ENCODE measurements at regions not wholly inside any gene's neighbourhood (a gene's known extent, or its start where the extent isn't known, plus 50 kb on each side); places are given as distances from the start of the nearest gene placed in this dataset.
A peak's percentile ranks its signal among the peaks of the same experiment; 100 is the strongest.
"Not testable (repeated sequence)": the region's sequence is repeated elsewhere in the genome, so short reads cannot be mapped to it uniquely, and the experiment has no call there.

GRCh38 chr22:26806445-26807175 is 149.2 kb downstream of the MIAT start:
- no peak for DNase-seq

DNA sequence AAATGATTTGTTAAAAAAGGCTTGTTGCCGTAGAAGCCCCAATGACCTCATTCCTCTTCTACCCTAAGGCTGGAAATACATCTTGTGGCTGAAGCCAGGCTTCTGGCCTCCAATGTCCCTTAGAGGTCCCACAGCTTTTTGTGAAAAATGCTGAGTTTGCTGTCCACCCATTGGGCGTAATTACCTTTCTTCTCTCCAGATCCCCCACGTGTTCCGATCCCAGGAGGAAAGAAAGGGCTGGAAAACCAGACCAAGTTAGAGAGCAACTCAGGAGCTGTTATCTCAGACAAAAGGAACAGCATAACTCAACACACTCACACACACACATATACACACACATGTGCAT is 154.2 kb downstream of the MIAT start:
- DNase-seq, result no peak

DNA sequence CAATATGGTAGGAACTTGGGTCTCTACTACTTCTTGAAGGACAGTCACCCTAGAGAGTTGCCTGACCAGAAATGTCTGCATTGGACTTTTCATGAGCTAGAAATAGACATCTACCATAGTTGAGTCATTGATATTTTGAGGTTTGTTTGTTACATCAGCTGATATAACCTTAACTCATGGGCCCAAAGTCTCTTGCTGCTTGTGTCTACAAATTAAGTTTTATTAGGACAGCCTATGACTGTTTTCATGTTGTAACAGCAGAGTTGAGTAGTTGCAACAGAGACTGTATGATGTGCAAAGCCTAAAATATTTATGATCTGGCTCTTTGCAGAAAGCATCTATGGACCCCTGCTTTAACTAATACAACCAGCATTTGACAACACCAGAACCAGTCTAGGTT is 155.3 kb downstream of the MIAT start:
- no peak for DNase-seq

GRCh38 chr22:26816726-26817125 is 159.3 kb downstream of the MIAT start:
- no peak for DNase-seq

DNA sequence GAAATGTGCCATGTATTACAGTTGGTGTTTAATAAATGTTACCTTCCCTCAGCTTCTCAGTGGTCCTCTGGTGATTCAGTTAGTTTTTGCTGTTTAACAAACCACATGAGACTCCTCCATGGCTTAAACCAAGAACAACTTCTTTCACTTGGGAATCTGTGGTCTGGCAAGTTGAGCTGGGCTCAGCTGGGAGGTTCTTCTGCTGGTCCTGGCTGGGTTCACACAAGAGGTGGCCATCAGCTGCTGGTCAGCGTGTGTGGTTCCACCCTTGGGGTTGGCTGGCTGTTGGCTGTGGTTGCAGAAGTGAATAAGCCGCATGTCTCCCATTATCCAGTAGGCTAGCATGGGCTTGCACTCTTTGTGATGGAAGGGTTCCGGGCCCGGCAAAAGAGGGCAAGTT is 160.5 kb downstream of the MIAT start:
- DNase-seq, result no peak

DNA sequence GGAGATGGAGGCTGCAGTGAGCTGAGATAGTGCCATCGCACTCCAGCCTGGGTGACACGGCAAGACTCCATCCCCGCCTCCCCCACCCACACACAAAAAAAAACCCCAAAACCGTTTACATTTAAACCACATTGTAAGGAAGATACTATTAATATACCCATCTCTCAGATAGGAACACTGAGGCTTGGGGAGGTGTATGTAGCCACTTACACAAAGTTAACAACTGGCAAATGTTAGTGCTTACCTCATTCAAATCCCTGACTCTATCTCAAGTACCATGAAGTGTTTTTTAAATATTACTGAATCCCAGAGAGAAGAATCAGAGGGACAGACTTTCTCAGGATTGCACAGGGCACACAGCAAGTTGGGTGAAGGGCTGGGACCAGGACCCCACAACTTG is 164.5 kb downstream of the MIAT start:
- DNase-seq, result no peak

- no peak for DNase-seq
Observed at GRCh38 chr22:26822313-26822712, 164.9 kb downstream of the MIAT start.

GRCh38 chr22:26823966-26824365 is 166.6 kb downstream of the MIAT start:
- DNase-seq, result no peak

DNA sequence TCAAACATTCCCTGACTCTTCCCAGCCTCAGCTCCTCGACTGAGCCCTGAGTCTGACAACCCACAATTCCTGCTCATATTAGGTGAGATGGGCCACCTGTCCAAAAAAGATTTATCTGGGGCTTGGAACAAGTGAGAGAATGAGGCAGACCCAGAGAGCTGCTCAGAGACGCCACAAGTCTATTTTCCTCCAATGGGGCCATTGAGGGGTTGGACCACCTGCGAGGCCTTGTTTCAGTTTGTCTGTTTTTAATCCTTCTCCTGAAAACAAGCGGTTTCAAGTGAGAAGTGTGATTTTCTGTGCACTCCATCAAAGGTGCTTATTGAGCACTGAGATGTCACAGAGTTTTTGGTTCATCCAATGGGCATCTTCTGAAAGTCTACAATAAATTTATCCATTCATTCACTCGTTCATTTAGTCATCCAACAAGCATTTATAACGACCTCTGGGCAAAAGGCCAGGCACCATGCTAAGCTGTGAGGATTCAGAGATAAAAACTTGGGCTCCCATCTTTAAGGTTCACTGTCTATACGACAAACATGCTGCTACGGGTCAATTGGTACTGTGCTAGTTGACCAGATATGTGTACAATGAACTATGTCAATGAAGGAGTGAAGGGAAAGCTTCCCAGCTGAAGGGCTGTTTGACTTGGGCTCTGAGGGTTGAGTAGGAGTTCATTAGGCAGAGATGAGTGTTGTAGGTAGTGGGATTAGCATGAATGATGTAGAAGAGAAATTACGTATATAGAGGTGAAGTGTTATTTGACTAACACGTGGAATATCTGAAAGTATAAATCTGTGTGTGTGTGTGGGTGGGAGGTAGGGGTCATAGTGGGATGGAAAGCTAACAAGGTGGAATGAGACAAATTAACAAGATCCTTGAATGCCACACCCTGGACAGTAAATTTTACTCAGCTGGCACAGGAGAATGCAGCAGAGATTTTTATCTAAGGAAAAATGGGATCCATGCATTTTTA is 168.9 kb downstream of the MIAT start:
- no peak for DNase-seq

DNA sequence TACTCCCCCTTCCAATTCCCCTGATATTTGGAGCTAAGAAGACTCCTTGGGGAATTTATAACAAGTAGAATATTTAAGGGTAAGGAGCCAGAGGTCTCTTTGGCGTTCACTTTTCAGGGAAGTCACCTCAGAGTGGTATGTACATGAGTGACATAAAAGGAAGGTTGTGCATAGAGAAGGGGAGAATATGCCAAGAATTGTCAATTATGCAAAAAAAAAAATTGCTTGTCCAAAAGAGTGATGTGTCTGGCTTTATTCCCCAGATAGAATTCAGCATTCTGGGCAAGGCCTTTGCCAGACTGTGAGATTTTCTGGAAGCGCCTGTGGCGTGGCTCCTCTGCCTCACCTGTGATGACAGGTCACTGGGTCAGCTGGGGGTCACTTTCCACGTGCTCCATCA is 170.2 kb downstream of the MIAT start:
- no peak for DNase-seq

DNA sequence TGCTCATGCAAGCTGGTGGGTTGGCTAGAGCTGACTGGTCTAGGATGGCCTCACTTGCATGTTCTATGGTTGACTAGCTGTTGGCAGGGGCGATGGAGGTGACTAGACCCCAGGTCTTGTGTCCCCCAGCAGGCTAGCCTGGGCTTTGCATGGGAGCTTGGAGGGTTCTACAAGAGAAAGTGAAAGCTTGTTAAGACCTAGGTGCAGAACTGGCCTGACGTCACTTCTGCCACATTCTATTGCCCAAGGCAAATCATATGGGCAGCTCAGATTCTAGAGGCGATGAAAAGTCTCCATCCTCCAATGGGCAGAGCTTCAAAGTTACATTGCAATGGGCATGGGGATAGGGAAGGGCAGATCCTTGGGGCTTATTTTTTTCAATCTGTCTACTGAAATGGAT is 170.9 kb downstream of the MIAT start:
- no peak for DNase-seq

DNA sequence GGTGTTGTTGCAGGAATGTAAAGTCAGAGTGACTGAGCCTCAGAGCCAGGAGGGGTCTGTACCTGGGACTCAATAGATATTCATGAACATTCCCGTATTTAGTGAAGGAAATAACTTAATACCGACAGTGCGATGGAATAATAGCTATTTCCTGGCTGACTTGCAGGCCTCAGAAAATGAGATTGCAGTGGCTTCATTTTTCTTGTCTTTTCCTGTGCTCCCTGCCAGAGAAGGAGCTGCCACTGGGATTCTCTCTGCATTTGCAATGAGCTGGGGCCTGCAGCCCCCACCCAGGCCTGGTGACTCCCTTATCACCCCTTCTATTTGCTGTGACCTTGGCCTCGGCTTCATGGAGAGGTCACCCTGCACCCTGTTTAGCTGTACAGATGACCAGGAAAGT is 173.4 kb downstream of the MIAT start:
- DNase-seq, result no peak

GRCh38 chr22:26835023-26835422 is 177.6 kb downstream of the MIAT start:
- no peak for DNase-seq

- peak; percentile 78 for DNase-seq
Observed at GRCh38 chr22:26835929-26836528, 178.6 kb downstream of the MIAT start.

DNA sequence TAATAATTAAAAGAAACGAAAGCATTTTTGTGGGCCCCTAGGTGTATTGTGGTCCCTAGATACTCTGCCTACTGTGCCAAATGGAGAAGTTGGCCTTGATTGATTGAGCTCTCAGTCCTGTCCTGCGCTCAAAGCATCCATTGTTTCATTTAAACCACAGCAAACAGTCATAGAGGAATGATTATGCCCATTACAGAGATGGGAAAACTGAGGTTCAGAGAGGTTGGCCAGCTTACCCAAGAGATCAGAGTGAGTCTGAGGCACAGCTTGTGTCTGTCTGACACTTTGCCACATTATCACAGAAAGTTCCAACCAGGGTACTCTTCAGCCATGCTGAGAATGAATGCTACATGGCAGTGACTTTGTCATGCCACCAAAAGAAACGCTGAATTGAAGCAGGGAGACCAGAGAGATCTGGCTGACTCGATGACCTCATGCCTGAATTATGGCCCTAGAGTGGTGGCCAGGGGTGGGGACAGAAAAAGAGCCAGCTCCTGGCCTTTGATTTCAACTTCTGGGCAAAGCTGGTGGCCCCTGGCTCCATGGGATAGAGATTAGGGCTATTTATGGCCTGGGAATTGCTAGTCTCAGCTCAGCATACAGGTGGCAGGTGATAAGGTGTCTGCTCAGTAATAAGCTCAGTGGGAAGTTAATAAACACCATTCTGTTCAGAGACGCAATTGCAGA is 180.5 kb downstream of the MIAT start:
- no peak for DNase-seq

GRCh38 chr22:26838471-26838825 is 181.1 kb downstream of the MIAT start:
- DNase-seq, result no peak

DNA sequence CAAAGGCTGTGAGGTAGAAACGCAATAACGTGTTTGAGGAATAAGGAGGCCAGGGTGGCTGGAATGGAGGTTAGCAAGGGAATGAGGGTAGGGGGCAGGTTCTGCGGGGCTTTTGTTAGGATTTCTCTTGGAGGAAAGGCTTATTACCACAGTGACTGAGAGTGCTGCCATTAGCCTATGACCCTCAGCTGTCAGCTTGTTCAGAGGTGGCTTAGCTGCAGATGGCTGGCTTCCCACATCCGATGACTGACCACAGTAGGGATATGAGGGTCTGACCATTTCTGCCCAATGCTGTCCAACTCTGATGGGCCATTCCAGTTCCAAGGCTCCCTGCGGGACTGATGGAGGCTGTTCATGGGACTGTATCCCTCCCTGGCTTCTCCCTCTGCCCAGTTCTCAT is 181.8 kb downstream of the MIAT start:
- no peak for DNase-seq

DNA sequence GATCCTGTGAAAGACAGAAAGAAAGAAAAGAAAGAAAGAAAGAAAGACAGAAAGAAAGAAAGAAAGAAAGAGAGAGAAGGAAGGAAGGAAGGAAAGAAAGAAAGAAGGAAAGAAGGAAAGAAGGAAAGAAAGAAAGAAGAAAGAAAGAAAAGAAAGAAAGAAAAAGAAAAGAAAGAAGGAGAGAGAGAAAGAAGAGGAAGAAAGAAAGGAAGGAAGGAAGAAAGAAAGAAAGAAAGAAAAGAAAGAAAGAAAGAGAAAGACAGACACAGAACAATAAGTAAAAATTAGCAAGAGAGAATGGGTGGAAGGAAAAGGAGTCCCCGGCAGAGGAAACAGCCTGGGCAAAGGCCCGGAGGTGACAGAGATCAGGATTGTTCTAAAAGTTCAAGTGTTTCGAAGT is 183.4 kb downstream of the MIAT start:
- not testable (repeated sequence) for DNase-seq

DNA sequence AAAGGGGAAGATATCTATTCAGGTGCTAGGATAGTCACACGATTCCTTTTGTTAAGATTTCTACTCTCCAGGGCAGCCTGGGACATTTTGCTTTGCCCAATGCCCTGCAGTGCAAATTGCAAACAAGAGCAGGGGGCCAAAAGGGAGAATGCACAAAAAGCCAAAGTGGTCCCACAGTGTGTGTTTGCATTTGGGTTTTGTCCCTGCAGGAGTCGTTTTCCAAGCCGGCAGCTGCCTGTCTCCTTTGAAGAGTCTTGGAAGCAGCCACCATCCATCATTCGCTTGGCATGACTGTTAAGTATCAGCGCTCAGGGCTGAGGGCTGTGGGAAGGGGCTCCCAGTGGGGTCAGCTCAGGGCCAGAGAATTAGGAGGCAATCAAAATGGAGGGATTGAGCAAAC is 184.7 kb downstream of the MIAT start:
- no peak for DNase-seq

DNA sequence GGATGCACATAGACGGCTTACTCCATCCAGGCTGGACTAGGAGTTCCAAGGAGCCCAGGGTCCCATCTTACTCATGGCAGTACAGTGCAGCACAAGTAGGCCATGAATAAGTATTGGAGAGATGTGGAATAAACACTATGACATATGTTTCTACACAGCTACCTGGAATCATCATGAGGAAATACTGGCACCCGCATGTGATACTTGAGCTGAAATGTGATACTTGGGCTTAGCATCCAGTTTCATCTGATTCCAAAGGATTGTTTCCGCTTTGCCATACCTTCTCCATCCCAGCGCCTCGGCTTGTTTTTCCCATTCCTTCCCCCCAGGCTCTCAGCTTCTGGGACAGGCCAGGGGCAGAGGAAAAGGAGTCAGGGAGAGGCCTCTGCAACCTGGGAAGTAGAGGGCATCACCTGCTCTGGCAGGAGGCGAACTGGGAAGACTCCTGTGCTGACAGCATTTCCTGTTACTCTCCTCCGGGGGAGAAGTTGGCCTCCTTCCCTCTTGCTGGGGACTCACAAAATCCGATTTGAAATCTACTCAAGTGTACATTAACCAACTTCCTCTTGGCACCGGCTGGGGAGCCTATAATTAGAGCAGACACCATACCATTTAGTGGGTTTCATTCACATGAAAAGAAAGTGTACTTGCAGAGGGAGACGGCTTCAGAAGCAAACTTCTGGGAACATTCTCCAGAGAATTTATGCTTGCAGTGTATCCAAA is 187.8 kb downstream of the MIAT start:
- DNase-seq, result no peak

DNA sequence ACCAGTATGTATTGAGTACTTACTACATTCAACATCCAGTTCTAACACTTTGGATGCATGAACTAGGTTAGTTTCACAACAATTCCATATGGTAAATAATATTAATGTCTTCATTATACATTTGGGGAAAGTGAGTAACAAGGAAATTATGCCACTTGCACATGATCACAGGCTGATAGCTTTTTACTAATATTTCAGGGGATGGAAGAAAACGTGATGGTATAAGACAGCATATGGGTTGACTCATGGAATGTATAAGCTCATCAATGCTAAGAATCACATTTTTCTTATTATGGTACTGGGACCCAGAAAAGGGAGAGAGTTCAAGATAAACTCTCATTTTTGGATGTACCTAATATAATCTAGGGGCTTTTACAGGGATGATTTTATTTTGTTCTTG is 188.7 kb downstream of the MIAT start:
- DNase-seq, result no peak

GRCh38 chr22:26846645-26847044 is 189.3 kb downstream of the MIAT start:
- no peak for DNase-seq

- no peak for DNase-seq
Observed at GRCh38 chr22:26847046-26847445, 189.7 kb downstream of the MIAT start.

Data from activated CD4-positive, alpha-beta T cell treated with anti-CD3 and anti-CD28 coated beads for 48 hours (primary cell).